GM12892 (cell line): ENCODE measurements at regions not wholly inside any gene's neighbourhood (a gene's known extent, or its start where the extent isn't known, plus 50 kb on each side); places are given as distances from the start of the nearest gene placed in this dataset.
"Not testable (repeated sequence)": the region's sequence is repeated elsewhere in the genome, so short reads cannot be mapped to it uniquely, and the experiment has no call there.

Experiments used
- DNase-seq: peaks from one replicate; pipeline ENCODE4 v3.0.0; 2011; ENCODE audit not compliant: insufficient read length
- FAIRE-seq: peaks from 2 replicates; lab custom pipeline; 2011; peaks lifted over from hg19 to GRCh38; lab: Jason Lieb, UNC
- POLR2A ChIP-seq: IDR thresholded peaks from 2 replicates; pipeline ENCODE4 v1.6.1; 2011; ENCODE audit warnings: low read depth, low read length, control low read depth
- POLR2AphosphoS5 ChIP-seq: IDR thresholded peaks from 2 replicates; pipeline ENCODE4 v1.6.1; 2011; ENCODE audit warnings: low read depth, low read length, control low read depth

DNA sequence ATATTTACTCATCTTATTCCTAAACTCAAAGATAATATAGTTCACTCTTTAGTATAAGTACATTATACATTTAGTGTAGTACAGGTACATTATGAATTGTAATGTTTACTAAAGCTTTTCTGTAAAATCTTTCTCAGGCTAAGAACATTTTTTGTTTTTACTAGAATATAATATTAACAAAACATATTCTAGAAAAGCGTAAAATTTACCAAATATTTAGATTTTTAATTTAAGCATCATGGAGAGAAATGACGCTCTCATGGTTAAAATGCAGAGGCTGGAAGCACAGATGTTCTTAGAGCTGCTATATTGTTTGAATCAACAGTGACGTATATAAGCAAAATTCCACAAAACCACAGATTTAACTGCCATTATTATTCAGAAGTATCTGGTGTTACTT is 54.7 kb upstream of the NBPF15 start:
- not testable (repeated sequence) for DNase-seq, FAIRE-seq

DNA sequence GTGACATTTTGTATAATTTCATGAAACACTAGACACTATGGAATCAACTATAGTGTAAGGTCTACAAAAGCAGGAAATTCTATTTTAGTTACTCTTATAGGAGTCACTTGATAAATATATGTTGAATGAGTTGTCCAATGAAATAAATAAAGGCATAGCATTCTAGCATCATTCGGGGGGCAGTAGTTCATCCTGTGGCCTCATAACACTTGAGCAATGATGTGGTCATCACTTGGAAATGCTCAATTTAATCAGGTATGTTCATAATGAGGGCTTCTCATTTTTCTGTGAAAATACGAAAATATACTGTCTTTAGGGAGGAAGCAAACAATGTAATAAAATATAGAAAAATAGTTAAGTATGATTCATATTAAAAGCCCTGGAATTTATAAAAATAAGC is 55.4 kb upstream of the NBPF15 start:
- not testable (repeated sequence) for FAIRE-seq, DNase-seq

DNA sequence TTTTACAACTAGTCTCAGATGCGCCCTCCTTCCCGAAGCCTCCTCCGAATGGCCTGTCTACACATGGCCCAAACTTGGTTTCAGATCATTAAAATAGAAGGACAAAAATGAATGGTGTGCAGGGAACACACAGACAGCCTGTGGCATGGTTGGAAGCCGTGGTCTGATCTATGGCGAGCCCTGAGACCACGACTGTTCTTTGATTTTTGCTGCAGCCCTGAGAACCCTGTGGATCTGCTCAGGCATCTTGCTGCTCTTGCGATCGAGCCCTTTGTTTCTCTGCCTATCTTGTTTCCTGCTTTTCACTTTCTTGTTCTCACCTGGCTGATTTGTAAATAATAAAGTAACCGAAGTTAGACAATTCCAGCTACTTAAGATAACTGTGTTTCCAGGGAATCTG is 57.0 kb upstream of the NBPF15 start:
- DNase-seq, FAIRE-seq: not testable (repeated sequence)

DNA sequence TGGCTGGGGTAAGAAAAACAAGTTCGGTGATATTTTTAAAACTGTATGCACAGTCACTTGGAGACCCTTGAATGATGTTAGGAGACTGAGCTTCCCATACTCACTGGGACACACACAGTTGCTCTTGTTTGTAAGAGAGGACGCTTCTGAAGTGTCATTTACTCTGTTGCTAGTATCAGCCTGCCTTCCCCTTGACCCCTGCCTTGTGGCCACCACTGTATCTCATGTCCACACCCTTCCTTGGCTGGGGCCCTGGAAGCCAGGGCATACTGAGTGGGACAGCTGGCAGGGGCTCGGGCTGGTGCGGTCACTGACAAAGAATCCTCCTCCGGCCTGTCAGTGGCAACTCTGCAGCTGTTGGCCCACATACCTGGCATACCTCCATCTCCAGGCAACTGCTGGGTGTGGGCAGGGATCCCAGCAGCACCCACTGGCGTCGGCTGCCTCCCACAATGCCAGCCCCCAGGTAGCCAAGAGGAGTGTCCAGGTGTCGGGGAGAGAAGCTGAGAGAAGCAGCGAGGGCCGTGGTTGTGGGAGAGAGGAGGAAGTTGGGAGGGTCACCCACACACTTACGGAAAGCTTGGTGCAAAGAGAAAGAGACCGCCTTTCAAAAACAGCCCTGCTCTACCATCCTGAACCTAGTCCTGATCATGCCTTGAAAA is 58.2 kb upstream of the NBPF15 start:
- DNase-seq = not testable (repeated sequence)

DNA sequence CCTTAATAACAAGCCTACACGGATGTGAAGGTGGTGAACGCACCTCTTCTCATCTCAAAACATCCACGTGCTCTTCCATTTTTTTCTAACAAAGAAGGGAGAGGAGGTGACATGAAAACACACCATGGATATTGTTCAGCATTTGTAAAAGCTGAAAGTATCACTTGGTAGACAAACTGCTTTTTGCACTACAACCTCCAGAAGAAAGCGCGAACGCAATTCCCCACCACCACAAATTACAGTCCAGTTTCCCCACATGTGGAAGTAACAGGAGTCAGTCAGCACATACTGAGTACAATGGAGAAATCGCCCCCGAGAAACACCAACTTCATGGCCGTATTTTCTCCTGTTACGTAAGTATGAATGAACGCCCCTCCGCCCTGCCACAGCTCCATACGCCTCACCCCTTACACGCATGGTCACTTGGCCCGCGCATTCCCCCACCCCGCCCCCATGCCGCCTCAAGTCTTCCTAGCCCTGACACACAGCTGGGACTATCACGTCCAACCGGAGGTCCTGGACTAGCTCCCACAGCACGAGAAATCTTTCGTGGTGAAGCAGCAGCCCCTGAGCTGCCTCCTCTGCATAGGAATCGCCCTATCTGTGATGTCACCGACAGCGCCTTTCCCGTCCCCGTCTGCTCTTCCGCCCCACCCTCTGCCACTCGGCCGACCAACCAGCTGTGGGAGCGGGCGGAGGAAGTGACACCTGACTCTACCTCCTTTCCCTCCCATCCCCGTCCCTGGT is 62.4 kb upstream of the NBPF15 start:
- TF ChIP-seq POLR2A (peak; percentile 96), POLR2AphosphoS5 (peak; percentile 99)
- DNase-seq, FAIRE-seq: not testable (repeated sequence)

More for the DNA sequence above, 58.2 kb upstream of the NBPF15 start:
- not testable (repeated sequence) for FAIRE-seq

DNA sequence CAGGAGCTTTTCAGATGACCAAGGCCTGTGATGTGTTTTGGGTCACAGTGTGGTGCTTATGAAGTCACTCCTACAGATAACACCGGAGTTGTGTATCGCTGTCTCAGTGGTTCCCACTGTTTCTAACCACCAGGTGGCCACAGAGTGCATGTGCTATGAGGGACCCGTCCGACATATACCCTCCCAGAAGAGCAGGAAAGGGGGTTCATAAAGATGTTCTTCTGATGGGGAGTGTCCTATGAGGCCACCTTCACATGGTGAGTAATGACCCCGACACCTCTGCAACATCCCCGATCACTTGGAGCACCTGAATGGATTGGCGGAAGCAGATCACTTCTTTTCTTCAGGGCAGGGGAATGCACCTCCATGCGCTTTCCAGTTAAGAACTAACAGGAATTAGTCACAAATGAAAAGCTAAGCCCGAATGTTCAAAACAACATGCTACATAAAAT is 60.5 kb upstream of the PPIAL4F start:
- not testable (repeated sequence) for DNase-seq, FAIRE-seq

DNA sequence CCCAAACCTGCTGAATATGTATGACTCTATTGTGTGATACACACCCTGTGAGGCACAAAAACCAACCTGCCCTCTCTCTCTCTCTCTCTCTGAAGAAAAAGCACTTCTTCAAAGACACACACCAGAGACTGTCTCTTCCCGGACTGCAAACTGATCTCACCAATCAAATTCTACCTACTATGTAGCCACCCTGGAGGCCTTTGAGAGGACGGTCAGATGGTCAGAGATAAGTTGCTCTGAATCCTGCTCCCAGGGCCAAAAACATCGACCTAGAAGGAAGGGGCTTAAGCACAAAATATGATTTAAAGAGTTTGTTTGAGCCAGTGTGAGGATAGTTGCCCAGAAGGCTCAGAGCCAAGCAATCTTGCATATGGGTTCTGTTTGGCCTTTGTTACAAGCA is 59.2 kb upstream of the PPIAL4F start:
- not testable (repeated sequence) for DNase-seq, FAIRE-seq

DNA sequence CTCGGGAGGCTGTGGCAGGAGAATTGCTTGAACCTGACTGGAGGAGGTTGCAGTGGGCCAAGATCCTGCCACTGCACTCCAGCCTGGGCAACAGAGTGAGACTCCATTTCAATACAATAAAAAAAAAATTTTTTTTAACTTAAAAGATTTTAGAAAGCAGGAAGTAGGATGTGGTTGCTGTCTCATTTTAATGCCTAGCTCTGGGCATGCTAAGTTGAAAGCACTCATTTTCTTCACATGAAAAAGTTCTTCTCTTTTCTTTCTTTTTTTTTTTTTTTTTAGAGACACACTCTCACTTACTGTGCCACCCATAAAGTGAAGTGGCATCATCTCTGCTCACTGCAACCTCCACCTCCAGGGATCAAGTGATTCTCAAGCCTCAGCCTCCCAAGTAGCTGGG is 58.4 kb upstream of the PPIAL4F start:
- not testable (repeated sequence) for FAIRE-seq, DNase-seq

DNA sequence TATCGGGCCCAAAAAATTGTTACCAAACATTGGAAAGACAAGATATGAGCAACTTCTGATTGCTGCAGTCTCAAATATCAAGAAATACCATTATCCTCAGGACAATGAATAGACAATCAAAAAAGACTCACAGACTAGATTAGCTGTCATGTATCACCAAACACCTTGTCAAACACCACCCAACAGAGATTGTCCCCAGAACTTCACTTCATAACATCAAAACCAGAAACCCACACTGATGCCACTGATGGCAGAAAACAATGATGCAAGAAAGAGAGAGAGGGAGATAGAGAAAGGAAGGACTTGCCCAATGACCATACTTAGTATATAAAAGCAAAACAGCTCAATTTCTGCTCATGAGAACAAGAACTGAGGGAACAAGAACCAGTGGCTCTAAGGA is 56.0 kb upstream of the PPIAL4F start:
- DNase-seq, FAIRE-seq: not testable (repeated sequence)

DNA sequence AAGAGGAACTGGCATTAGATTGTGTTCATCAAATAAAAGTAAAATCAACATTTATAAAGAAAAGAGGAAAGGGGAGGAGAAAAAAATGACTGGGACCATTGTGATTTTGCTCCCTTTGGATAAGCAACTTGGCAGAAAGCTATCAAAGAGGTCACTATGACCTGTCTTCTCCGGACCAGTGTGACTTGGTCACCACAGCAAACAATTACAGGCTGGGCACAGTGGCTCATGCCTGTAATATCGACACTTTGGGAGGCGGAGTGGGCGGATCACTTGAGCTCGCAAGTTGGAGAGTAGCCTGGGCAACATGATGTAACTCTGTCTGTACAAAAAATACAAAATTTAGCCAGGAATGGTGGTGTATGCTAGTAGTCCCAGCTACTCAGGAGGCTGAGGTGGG is 55.5 kb upstream of the PPIAL4F start:
- not testable (repeated sequence) for FAIRE-seq

DNA sequence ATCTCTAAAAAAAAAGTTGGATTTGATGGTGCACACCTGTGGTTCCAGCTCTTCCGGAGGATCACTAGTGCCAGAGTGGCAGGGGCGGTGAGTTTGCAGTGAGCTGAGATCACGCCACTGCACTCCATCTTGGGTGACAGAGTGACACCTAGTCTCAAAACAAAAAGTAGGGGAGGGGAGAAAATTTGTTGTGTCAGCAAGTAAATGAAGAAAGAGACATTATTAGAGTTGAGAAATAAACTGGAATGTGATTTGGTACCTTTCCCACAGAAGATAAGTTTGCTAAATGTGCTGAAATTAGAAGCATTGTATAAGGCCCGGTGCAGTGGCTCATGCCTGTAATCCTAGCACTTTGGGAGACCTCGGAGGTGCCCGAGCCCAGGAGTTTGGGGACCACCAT is 54.0 kb upstream of the PPIAL4F start:
- DNase-seq, FAIRE-seq: not testable (repeated sequence)

More for the DNA sequence above, 55.5 kb upstream of the PPIAL4F start:
- DNase-seq = not testable (repeated sequence)

DNA sequence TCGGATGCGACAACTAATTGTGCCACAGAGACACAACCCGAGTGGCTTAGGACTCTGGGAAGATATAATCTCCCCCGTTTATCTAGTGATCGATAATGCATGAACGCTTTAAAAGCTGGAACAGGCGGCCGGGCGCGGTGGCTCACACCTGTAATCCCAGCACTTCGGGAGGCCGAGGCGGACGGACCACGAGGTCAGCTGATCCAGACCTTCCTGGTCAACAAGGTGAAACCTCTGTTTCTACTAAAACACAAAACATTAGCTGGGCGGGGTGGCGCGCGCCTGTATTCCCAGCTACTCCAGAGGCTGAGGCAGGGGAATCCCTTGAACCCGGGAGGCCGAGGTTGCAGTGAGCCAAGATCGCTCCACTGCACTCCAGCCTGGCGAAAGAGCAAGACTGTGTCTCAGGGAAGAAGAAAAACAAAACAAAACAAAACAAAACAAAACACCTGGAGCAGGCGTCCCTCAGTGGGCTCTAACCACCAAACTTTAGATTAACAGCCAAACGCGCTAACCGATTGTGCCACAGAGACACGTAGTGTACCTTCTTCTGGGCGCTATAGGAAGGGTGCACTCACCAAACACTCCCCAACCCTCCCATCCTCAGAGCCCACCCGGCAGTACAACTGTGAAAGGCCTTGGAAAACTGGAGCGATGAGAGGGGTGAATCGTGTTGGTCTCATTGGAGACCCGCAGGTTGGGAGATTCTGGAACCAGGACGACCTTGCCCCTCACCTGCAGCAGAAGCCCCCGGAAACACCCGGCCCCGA is 53.3 kb upstream of the PPIAL4F start:
- FAIRE-seq, DNase-seq: not testable (repeated sequence)
